Mesenteric fat pad (tissue), 1 donor: ENCODE measurements at regions not wholly inside any gene's neighbourhood (a gene's known extent, or its start where the extent isn't known, plus 50 kb on each side); places are given as distances from the start of the nearest gene placed in this dataset.

Experiments used
- DNase-seq: peaks from one replicate; pipeline ENCODE4 v3.0.0-alpha.2; 2020; ENCODE audit warnings: low spot score
- donor health status: DM: yes; HTN: yes; CAD: no.

- no peak for DNase-seq
Measured at GRCh38 chr12:13597837-13598236, 383.6 kb downstream of the GRIN2B start.

- DNase-seq, result no peak
Measured at GRCh38 chr12:13597166-13597565, 384.2 kb downstream of the GRIN2B start.

- no peak for DNase-seq
Measured at GRCh38 chr12:13596714-13597113, 384.7 kb downstream of the GRIN2B start.

- no peak for DNase-seq
Measured at GRCh38 chr12:13595536-13596443, 385.6 kb downstream of the GRIN2B start.

- no peak for DNase-seq
Measured at GRCh38 chr12:13594731-13595514, 386.5 kb downstream of the GRIN2B start.

GRCh38 chr12:13592063-13592942 lies 389.1 kb downstream of the GRIN2B start:
- no peak for DNase-seq

- DNase-seq, result no peak
Measured at GRCh38 chr12:13591488-13591887, 389.9 kb downstream of the GRIN2B start.

GRCh38 chr12:13591059-13591458 lies 390.3 kb downstream of the GRIN2B start:
- DNase-seq, result no peak

- no peak for DNase-seq
Measured at GRCh38 chr12:13588574-13588973, 392.0 kb downstream of the EMP1 start.

- no peak for DNase-seq
Measured at GRCh38 chr12:13587721-13588390, 391.3 kb downstream of the EMP1 start.

GRCh38 chr12:13586361-13586760 lies 389.8 kb downstream of the EMP1 start:
- DNase-seq, result no peak

GRCh38 chr12:13584541-13584940 lies 388.0 kb downstream of the EMP1 start:
- no peak for DNase-seq

- DNase-seq, result no peak
Measured at GRCh38 chr12:13583630-13584029, 387.1 kb downstream of the EMP1 start.

- no peak for DNase-seq
Measured at GRCh38 chr12:13582421-13582820, 385.9 kb downstream of the EMP1 start.

GRCh38 chr12:13581031-13581430 lies 384.5 kb downstream of the EMP1 start:
- DNase-seq, result no peak

- no peak for DNase-seq
Measured at GRCh38 chr12:13580206-13580605, 383.7 kb downstream of the EMP1 start.

GRCh38 chr12:13576935-13577500 lies 380.5 kb downstream of the EMP1 start:
- DNase-seq, result no peak

- no peak for DNase-seq
Measured at GRCh38 chr12:13573698-13574321, 377.3 kb downstream of the EMP1 start.

GRCh38 chr12:13571035-13571434 lies 374.5 kb downstream of the EMP1 start:
- DNase-seq, result no peak
